ENCODE measurements at regions not wholly inside any gene's neighbourhood (a gene's known extent, or its start where the extent isn't known, plus 50 kb on each side); places are given as distances from the start of the nearest gene placed in this dataset.
"Not testable (repeated sequence)": the region's sequence is repeated elsewhere in the genome, so short reads cannot be mapped to it uniquely, and the experiment has no call there.

DNA sequence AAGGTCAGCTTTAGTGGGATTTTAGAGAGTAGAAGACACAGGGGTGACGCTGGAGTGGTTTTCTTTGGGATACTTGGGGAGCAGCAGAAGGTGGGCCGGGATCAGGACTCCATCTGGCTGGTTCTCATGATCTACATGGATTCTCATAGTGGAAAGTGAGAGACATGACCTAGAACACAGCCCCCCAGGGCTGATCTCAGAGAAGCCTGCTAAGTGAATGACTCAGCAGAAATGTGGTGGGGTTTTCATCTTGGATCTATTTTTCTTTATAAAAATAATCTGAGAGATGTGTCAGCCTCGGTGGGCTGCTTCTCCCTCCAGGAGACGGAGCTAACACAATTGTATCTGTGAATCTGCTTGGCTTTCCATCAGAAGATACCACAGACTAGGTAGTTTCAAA is 484.4 kb downstream of the TMEM121 start:
- no peak overlapping the region for H3K4me3 Mint-ChIP-seq (ENCODE audit: low read depth)
- DNase-seq (ENCODE audit: low spot score, unreplicated experiment): no peak
- H3K9me3 Mint-ChIP-seq (ENCODE audit: low read depth): peaks cover 55% of the 10 kb centered on the region
- H3K27me3 Mint-ChIP-seq: no peaks in the 10 kb centered on the region
- TF ChIP-seq, protein P1, sequence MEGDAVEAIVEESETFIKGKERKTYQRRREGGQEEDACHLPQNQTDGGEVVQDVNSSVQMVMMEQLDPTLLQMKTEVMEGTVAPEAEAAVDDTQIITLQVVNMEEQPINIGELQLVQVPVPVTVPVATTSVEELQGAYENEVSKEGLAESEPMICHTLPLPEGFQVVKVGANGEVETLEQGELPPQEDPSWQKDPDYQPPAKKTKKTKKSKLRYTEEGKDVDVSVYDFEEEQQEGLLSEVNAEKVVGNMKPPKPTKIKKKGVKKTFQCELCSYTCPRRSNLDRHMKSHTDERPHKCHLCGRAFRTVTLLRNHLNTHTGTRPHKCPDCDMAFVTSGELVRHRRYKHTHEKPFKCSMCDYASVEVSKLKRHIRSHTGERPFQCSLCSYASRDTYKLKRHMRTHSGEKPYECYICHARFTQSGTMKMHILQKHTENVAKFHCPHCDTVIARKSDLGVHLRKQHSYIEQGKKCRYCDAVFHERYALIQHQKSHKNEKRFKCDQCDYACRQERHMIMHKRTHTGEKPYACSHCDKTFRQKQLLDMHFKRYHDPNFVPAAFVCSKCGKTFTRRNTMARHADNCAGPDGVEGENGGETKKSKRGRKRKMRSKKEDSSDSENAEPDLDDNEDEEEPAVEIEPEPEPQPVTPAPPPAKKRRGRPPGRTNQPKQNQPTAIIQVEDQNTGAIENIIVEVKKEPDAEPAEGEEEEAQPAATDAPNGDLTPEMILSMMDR (IDR thresholded peaks at IDR 0.05; ENCODE audit: unreplicated experiment): no peak
- peaks cover 8% of the 10 kb centered on the region for H3K36me3 Mint-ChIP-seq (ENCODE audit: insufficient read depth)
- H3K4me1 Mint-ChIP-seq (ENCODE audit: low read depth): no peaks in the 10 kb centered on the region
- H3K27ac Mint-ChIP-seq: no peak overlapping the region

DNA sequence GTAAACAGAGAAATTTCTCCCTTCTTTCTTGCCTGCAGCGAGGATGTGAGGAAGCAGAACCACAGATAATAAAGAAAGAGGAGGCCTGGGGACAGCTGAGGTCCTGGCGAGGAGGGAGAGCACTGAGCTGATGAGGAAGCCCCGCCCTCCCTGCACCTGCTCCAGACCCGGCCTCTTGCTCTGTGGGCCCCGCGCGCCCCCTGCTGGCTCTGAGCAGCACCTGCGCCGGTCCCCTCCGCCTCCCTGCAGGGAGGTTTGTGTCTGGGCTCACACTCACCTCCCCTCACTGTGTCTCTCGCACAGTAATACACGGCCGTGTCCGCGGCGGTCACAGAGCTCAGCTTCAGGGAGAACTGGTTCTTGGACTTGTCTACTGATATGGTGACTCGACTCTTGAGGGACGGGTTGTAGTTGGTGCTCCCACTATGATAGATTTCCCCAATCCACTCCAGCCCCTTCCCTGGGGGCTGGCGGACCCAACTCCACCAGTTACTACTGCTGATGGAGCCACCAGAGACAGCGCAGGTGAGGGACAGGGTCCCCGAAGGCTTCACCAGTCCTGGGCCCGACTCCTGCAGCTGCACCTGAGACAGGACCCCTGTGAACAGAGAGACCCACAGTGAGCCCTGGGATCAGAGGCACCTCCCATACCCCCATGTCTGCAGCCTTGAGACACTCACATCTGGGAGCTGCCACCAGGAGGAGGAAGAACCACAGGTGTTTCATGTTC is 485.4 kb downstream of the TMEM121 start:
- H3K9me3 Mint-ChIP-seq (ENCODE audit: low read depth): peaks cover 55% of the 10 kb centered on the region
- DNase-seq (ENCODE audit: low spot score, unreplicated experiment); H3K4me1 Mint-ChIP-seq (ENCODE audit: low read depth); H3K27me3 Mint-ChIP-seq; H3K4me3 Mint-ChIP-seq (ENCODE audit: low read depth); H3K27ac Mint-ChIP-seq; H3K36me3 Mint-ChIP-seq (ENCODE audit: insufficient read depth): not testable (repeated sequence)

DNA sequence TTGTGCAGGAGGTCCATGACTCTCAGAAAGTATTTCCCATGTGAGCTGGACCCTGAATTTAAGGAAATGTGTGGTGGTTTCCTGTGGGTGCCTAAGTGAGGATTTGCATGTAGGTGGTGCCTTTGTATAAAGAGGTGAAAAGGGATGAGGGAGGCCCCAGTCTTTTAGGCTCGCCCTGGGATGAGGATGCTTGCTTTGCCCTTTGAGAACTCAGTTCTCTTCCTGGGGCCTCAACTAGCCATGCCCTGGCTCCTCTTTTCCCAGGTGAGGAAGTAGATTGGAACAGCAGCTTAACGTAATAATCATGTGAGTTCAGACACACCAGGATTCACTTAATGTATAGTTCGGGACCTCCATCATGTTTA is 486.0 kb downstream of the TMEM121 start:
- not testable (repeated sequence) for H3K36me3 Mint-ChIP-seq (ENCODE audit: insufficient read depth); DNase-seq (ENCODE audit: low spot score, unreplicated experiment); H3K27ac Mint-ChIP-seq; H3K27me3 Mint-ChIP-seq; H3K4me3 Mint-ChIP-seq (ENCODE audit: low read depth); H3K4me1 Mint-ChIP-seq (ENCODE audit: low read depth)
- peaks cover 54% of the 10 kb centered on the region for H3K9me3 Mint-ChIP-seq (ENCODE audit: low read depth)

DNA sequence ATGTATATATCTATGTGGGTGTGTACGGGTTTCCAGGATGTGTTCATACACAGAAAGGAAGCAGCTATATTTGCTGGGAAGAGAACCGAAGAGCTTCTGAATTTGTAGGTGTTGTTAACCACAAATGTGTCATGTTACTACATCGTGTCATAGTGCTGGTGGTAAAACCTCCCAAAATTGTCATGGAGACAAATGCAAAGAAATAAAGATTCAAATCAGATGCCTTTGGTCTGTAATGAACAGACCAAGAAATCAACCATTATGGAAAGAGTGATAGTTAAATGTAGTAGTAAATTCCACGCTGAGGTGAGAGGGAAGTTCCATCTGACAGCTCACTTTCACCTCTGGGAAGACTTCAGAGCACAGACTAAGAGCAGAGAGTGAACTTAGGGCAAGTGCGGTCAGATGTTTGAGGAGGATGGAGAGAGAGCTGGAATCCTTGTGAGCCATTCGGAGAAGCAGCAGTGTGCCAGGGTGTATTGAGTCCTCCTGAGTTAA is 487.5 kb downstream of the TMEM121 start:
- Mint-ChIP-seq H3K9me3 (ENCODE audit: low read depth) (peaks cover 43% of the 10 kb centered on the region), H3K27ac (no peak overlapping the region), H3K4me1 (ENCODE audit: low read depth) (no peaks in the 10 kb centered on the region), H3K27me3 (no peaks in the 10 kb centered on the region), H3K4me3 (ENCODE audit: low read depth) (no peak overlapping the region), H3K36me3 (ENCODE audit: insufficient read depth) (peaks cover 5% of the 10 kb centered on the region)
- TF ChIP-seq, protein P1 (IDR thresholded peaks at IDR 0.05; ENCODE audit: unreplicated experiment): no peak
- no peak for DNase-seq (ENCODE audit: low spot score, unreplicated experiment)

DNA sequence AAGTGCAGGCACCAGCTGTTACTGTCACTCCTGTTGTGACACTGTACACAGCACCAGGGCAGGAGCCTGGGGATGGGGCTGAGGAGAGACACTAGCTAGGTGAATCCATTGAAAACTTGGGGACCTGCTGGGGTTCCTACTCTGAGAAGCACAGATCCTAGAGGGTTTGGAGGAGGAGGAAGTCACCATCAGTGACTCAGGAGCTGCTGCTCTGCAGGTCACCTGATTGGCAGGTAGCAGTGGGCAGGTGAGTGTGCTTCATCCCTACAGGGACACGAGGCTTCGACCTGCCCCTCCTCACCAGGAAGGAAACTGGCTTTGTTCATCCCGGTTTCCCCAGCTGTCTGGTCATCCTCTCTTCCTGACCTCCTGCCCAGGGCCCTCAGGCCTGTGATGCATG is 491.6 kb downstream of the TMEM121 start:
- not testable (repeated sequence) for H3K4me3 Mint-ChIP-seq (ENCODE audit: low read depth); H3K36me3 Mint-ChIP-seq (ENCODE audit: insufficient read depth); H3K27me3 Mint-ChIP-seq; DNase-seq (ENCODE audit: low spot score, unreplicated experiment); H3K27ac Mint-ChIP-seq; H3K4me1 Mint-ChIP-seq (ENCODE audit: low read depth)
- peaks cover 57% of the 10 kb centered on the region for H3K9me3 Mint-ChIP-seq (ENCODE audit: low read depth)

DNA sequence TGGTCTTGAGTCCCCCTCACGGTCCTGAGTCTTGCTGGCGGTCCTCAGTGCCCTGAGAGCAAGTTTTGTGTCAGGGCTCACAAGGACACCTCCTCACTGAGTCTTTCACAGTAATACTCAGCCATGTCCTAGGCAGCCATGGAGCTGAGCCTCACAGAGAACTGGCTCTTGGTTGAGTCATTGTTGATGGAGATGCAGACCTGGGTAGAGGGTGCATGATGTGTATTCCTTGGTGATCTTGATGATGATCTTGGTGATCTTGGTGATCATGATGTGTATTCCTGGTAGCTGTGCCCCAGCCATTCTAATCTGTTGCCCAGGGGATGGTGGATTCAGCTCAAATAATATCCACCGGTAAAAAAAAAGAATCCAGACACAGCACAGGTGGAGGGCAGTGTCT is 495.4 kb downstream of the TMEM121 start:
- Mint-ChIP-seq H3K36me3 (ENCODE audit: insufficient read depth) (no peaks in the 10 kb centered on the region), H3K27me3 (no peaks in the 10 kb centered on the region), H3K4me3 (ENCODE audit: low read depth) (no peak overlapping the region), H3K27ac (no peak overlapping the region), H3K9me3 (ENCODE audit: low read depth) (peaks cover 69% of the 10 kb centered on the region), H3K4me1 (ENCODE audit: low read depth) (no peaks in the 10 kb centered on the region)
- TF ChIP-seq, protein P1 (IDR thresholded peaks at IDR 0.05; ENCODE audit: unreplicated experiment): no peak
- no peak for DNase-seq (ENCODE audit: low spot score, unreplicated experiment)

DNA sequence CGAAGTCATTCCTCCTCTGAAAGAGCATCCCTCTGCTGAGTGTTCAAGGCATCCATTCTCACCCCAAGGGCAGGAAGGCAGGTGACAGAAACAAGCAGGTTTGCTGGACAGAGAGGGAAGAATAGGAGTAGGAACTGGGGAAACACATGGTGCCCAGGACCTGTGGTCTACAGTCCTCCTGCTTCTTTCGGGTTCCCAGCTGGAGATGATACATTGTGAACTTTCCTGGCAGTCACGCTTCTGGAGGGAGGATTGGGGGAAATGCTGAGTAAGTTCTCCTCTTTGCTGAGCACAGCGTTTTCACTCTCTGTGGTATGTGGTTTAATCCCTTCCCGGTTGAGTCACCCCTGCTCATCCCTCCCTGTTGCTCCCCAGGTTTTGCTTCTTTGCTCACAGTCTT is 496.3 kb downstream of the TMEM121 start:
- DNase-seq (ENCODE audit: low spot score, unreplicated experiment); H3K4me3 Mint-ChIP-seq (ENCODE audit: low read depth); H3K27me3 Mint-ChIP-seq; H3K4me1 Mint-ChIP-seq (ENCODE audit: low read depth); H3K27ac Mint-ChIP-seq; H3K36me3 Mint-ChIP-seq (ENCODE audit: insufficient read depth): not testable (repeated sequence)
- peaks cover 69% of the 10 kb centered on the region for H3K9me3 Mint-ChIP-seq (ENCODE audit: low read depth)

Data from progenitor cell of endocrine pancreas (in vitro differentiated cells).